LNCaP clone FGC (cell line): ENCODE measurements at regions not wholly inside any gene's neighbourhood (a gene's known extent, or its start where the extent isn't known, plus 50 kb on each side); places are given as distances from the start of the nearest gene placed in this dataset.

Experiments used
- DNase-seq: peaks from one replicate; pipeline ENCODE4 v3.0.0-alpha.2; 2011; ENCODE audit warnings: low read depth
- H3K4me3 ChIP-seq: 2 replicates; pipeline ENCODE4 v1.5.1; 2011; ENCODE audit warnings: mild to moderate bottlenecking, low read depth, low read length, control low read depth
- TF ChIP-seq, protein P1 (sequence below): IDR thresholded peaks from 2 replicates; pipeline ENCODE4 v1.5.1; 2012; ENCODE audit warnings: mild to moderate bottlenecking; ENCODE audit not compliant: control insufficient read depth, insufficient read depth; ENCODE audit errors: extremely low read depth

DNA sequence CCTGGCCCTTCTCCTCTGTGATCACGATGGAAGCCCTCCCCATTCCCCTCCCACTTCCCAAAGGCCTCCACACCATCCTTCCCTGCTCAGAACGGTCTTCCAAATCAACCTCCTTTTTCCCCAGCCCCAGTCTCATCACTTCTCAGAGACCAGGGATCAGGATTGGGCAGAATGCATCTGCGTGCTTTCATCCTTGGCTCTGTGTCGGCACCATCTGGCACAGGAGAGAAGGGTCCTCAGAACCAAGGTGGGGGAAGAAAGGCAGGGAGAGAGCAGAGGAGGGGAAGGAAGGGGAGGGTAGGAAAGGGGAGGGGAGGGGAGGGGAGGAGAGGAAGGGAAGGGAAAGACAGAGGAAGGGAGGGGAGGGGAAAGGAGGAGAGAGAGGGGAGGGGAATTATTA is 52.4 kb upstream of the FICD start:
- H3K4me3 ChIP-seq: no peak overlapping the region
- no peak for DNase-seq
- TF ChIP-seq, protein P1, sequence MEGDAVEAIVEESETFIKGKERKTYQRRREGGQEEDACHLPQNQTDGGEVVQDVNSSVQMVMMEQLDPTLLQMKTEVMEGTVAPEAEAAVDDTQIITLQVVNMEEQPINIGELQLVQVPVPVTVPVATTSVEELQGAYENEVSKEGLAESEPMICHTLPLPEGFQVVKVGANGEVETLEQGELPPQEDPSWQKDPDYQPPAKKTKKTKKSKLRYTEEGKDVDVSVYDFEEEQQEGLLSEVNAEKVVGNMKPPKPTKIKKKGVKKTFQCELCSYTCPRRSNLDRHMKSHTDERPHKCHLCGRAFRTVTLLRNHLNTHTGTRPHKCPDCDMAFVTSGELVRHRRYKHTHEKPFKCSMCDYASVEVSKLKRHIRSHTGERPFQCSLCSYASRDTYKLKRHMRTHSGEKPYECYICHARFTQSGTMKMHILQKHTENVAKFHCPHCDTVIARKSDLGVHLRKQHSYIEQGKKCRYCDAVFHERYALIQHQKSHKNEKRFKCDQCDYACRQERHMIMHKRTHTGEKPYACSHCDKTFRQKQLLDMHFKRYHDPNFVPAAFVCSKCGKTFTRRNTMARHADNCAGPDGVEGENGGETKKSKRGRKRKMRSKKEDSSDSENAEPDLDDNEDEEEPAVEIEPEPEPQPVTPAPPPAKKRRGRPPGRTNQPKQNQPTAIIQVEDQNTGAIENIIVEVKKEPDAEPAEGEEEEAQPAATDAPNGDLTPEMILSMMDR: no peak

DNA sequence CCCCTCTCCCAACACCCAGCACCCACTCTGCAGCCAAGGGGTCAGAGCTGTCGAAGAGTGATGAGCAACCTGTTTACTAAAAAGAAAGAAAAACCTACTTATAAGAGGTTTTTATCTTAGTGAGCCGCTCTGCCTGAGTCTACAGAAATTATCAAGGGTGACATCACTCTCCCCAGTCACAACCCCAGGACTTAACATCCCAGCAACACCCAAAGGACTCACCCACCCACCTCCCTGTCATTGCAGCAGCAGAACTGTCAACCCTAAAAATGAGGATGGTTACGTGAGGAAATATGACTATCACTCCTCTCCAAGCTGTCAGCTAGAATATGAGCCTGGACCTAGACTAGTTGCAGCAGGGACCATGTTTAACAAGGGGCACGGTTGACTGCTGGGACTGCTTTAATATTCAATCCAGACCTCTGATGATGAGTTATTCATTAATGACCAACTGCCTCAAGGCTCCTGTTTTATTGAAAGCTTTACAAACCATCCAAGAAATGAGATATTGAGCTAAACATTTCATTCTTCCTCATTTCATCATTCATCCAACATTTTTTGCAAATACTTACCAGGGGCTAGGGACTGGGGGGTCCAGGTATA is 53.9 kb upstream of the FICD start:
- DNase-seq: no peak
- TF ChIP-seq, protein P1: no peak
- H3K4me3 ChIP-seq: no peak overlapping the region

DNA sequence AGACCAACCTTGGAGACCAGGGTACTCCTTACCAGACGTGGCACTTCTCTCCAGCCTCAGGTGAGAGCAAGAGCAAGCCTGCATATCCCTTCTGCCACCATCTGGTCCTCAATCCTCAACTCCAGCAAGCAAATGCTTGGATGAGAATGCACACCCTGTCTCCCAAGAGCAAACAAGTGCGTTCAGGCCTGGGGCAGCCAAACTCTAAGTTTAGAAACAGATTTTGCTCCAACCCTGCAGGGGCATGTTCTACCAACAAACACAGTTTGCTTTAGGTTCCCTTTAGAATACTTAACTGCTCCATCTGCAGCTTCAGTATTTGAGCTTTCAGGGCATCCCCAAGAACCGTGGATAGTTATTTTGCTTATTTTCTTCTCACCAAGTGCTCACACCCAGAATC is 55.9 kb upstream of the FICD start:
- DNase-seq: no peak
- no peak overlapping the region for H3K4me3 ChIP-seq
- TF ChIP-seq, protein P1: no peak

DNA sequence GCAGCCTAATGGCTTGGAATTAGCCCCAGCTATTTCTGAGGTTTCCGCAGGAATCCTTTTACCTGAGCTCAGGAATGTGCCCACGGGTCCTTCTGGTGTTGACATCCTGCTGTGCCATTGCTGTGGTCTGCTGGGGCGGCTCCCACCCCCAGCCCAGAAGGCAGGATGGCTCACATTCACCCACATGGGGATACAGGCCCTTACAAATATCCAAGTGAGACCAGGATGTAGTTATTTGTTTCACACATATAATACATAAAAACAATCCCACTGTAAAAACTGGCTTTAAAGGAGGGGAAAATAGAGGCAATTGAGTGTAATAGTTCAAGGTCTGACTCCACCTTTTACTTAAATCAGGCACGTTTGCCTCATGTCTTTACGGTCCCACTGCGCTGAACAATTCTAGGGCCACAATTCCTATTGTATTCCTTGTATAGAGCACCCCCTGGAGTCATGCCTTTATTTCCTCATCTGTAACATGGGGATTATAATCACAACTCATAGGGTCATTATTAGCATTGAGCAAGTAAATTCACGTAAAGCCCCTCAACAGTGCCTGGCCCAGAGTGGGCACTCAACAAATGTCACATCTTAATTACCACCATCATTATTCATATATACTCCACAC is 57.2 kb upstream of the FICD start:
- no peak overlapping the region for H3K4me3 ChIP-seq
- DNase-seq: no peak
- TF ChIP-seq, protein P1: no peak

DNA sequence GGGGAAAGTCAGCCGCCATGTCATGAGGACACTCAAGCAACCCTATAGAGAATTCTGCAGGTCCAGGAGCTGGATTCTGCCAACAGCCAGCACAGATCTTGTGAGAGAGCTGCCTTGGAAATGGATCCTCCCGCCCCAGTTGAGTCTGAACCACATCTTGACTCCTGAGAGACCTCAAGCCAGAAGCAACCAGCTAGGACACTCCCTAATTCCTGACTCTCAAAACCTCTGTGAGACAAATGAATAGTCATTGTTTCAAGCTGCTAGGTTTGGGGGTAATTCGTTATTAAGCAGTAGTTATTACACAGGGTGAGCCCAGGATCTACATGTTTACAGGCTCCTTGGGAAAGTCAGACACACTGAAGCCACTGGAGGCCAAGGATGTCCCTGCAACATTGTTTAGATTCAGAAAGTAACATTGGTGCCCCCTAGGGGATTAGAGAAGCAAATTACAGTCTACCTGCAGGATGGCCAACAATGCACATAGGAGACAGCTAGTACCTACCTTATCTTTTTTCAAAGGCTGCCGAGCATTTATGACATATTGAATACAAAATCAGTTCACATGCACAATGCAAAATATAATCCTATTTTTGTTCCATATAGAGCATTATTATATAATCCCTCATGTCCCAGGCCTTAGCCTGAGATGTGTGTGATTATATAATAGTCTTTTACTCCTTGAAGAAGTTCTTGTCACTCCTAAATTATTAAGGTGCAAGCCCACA is 57.9 kb upstream of the FICD start:
- no peak overlapping the region for H3K4me3 ChIP-seq
- no peak for DNase-seq
- TF ChIP-seq, protein P1: peak; percentile 73

DNA sequence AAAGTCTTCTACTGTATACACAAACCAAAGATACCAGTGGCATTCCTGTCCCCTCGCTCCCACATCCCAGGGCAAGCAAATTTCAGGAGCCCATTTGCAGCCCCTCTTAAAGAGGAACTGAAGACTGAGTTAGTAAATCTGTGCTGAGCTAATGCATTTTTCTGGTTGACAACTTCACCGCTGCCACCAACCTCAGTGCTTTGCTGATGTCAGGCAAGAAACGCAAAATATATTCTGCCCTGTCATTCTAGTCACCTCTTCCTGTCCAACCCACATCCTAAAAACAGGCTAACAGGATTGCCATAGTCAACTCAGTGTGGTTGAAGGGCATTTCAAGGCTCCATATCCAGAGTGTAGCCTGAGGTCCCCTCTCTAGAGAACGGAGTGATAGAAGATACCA is 59.4 kb upstream of the FICD start:
- DNase-seq: no peak
- TF ChIP-seq, protein P1: no peak

More for the DNA sequence above, 59.4 kb upstream of the FICD start:
- no peak overlapping the region for H3K4me3 ChIP-seq
